ENCODE measurements at regions not wholly inside any gene's neighbourhood (a gene's known extent, or its start where the extent isn't known, plus 50 kb on each side); places are given as distances from the start of the nearest gene placed in this dataset.

- H3K27me3 ChIP-seq (ENCODE audit: insufficient read depth, low read length, poor library complexity) = no peaks in the 10 kb centered on the region
- H3K27ac ChIP-seq (ENCODE audit: low read length) = no peak overlapping the region
- no peak overlapping the region for H3K9ac ChIP-seq (ENCODE audit: low read depth, low read length)
- no peaks in the 10 kb centered on the region for H4K20me1 ChIP-seq (ENCODE audit: insufficient read depth, low read length)
- no peak for DNase-seq
- no peak overlapping the region for H3K4me2 ChIP-seq (ENCODE audit: insufficient read depth, low read length)
- no peaks in the 10 kb centered on the region for H3K36me3 ChIP-seq (ENCODE audit: insufficient read depth, low read length)
- H2AFZ ChIP-seq (ENCODE audit: low read depth, low read length) = no peak overlapping the region
- no peak overlapping the region for H3K4me3 ChIP-seq (ENCODE audit: low read depth in 1 of 2, low read length in 2 of 2)
- H3K79me2 ChIP-seq (ENCODE audit: insufficient read depth, low read length) = no peaks in the 10 kb centered on the region
- peaks cover 7% of the 10 kb centered on the region for H3K4me1 ChIP-seq (ENCODE audit: insufficient read depth, low read length)
- ATAC-seq (ENCODE audit: insufficient read depth, low read depth) = no peak
- no peak for TF ChIP-seq EZH2 (IDR thresholded peaks at IDR 0.05; ENCODE audit: borderline replicate concordance, low read depth, low read length, severe bottlenecking)
- no peak for TF ChIP-seq CTCF (IDR thresholded peaks at IDR 0.05; ENCODE audit: borderline replicate concordance, extremely low read depth, low read length, poor library complexity, severe bottlenecking)
- no peaks in the 10 kb centered on the region for H3K9me3 ChIP-seq (ENCODE audit: insufficient read depth, low read length, severe bottlenecking)
Observed at GRCh38 chr14:76967788-76968187, 60.7 kb downstream of the IRF2BPL start.

GRCh38 chr14:76965232-76965631, 63.3 kb downstream of the IRF2BPL start:
- TF ChIP-seq EZH2 (IDR thresholded peaks at IDR 0.05; ENCODE audit: borderline replicate concordance, low read depth, low read length, severe bottlenecking) (no peak), CTCF (IDR thresholded peaks at IDR 0.05; ENCODE audit: borderline replicate concordance, extremely low read depth, low read length, poor library complexity, severe bottlenecking) (no peak)
- no peaks in the 10 kb centered on the region for H3K36me3 ChIP-seq (ENCODE audit: insufficient read depth, low read length)
- DNase-seq (no peak), ATAC-seq (ENCODE audit: insufficient read depth, low read depth) (no peak)
- H3K9me3 ChIP-seq (ENCODE audit: insufficient read depth, low read length, severe bottlenecking) = no peaks in the 10 kb centered on the region
- no peak overlapping the region for H3K4me3 ChIP-seq (ENCODE audit: low read depth in 1 of 2, low read length in 2 of 2)
- H3K27ac ChIP-seq (ENCODE audit: low read length) = no peak overlapping the region
- H3K9ac ChIP-seq (ENCODE audit: low read depth, low read length) = no peak overlapping the region
- no peaks in the 10 kb centered on the region for H3K27me3 ChIP-seq (ENCODE audit: insufficient read depth, low read length, poor library complexity)
- no peak overlapping the region for H2AFZ ChIP-seq (ENCODE audit: low read depth, low read length)
- H3K4me1 ChIP-seq (ENCODE audit: insufficient read depth, low read length) = peaks cover 23% of the 10 kb centered on the region
- H4K20me1 ChIP-seq (ENCODE audit: insufficient read depth, low read length) = no peaks in the 10 kb centered on the region
- no peak overlapping the region for H3K4me2 ChIP-seq (ENCODE audit: insufficient read depth, low read length)
- no peaks in the 10 kb centered on the region for H3K79me2 ChIP-seq (ENCODE audit: insufficient read depth, low read length)

GRCh38 chr14:76964695-76965094, 63.8 kb downstream of the IRF2BPL start:
- no peak for DNase-seq
- no peak overlapping the region for H2AFZ ChIP-seq (ENCODE audit: low read depth, low read length)
- H3K79me2 ChIP-seq (ENCODE audit: insufficient read depth, low read length) = no peaks in the 10 kb centered on the region
- no peaks in the 10 kb centered on the region for H3K27me3 ChIP-seq (ENCODE audit: insufficient read depth, low read length, poor library complexity)
- H3K4me2 ChIP-seq (ENCODE audit: insufficient read depth, low read length) = no peak overlapping the region
- no peak for ATAC-seq (ENCODE audit: insufficient read depth, low read depth)
- TF ChIP-seq EZH2 (IDR thresholded peaks at IDR 0.05; ENCODE audit: borderline replicate concordance, low read depth, low read length, severe bottlenecking) = no peak
- no peak for TF ChIP-seq CTCF (IDR thresholded peaks at IDR 0.05; ENCODE audit: borderline replicate concordance, extremely low read depth, low read length, poor library complexity, severe bottlenecking)
- no peaks in the 10 kb centered on the region for H3K36me3 ChIP-seq (ENCODE audit: insufficient read depth, low read length)
- no peak overlapping the region for H3K9ac ChIP-seq (ENCODE audit: low read depth, low read length)
- H3K4me1 ChIP-seq (ENCODE audit: insufficient read depth, low read length) = peaks cover 23% of the 10 kb centered on the region
- no peaks in the 10 kb centered on the region for H3K9me3 ChIP-seq (ENCODE audit: insufficient read depth, low read length, severe bottlenecking)
- H4K20me1 ChIP-seq (ENCODE audit: insufficient read depth, low read length) = no peaks in the 10 kb centered on the region
- H3K27ac ChIP-seq (ENCODE audit: low read length) = no peak overlapping the region
- H3K4me3 ChIP-seq (ENCODE audit: low read depth in 1 of 2, low read length in 2 of 2) = no peak overlapping the region

GRCh38 chr14:76963372-76963771, 65.1 kb downstream of the IRF2BPL start:
- Histone ChIP-seq H3K4me3 (ENCODE audit: low read depth in 1 of 2, low read length in 2 of 2) (no peak overlapping the region), H3K27me3 (ENCODE audit: insufficient read depth, low read length, poor library complexity) (no peaks in the 10 kb centered on the region), H3K9ac (ENCODE audit: low read depth, low read length) (no peak overlapping the region), H3K27ac (ENCODE audit: low read length) (no peak overlapping the region), H4K20me1 (ENCODE audit: insufficient read depth, low read length) (no peaks in the 10 kb centered on the region), H3K4me2 (ENCODE audit: insufficient read depth, low read length) (no peak overlapping the region), H3K36me3 (ENCODE audit: insufficient read depth, low read length) (no peaks in the 10 kb centered on the region), H2AFZ (ENCODE audit: low read depth, low read length) (no peak overlapping the region), H3K79me2 (ENCODE audit: insufficient read depth, low read length) (no peaks in the 10 kb centered on the region), H3K9me3 (ENCODE audit: insufficient read depth, low read length, severe bottlenecking) (no peaks in the 10 kb centered on the region), H3K4me1 (ENCODE audit: insufficient read depth, low read length) (peaks cover 23% of the 10 kb centered on the region)
- TF ChIP-seq CTCF (IDR thresholded peaks at IDR 0.05; ENCODE audit: borderline replicate concordance, extremely low read depth, low read length, poor library complexity, severe bottlenecking) (no peak), EZH2 (IDR thresholded peaks at IDR 0.05; ENCODE audit: borderline replicate concordance, low read depth, low read length, severe bottlenecking) (no peak)
- DNase-seq = no peak
- ATAC-seq (ENCODE audit: insufficient read depth, low read depth) = no peak

Data from DND-41 (cell line).